Breast epithelium (tissue), 4 donors: ENCODE measurements at regions not wholly inside any gene's neighbourhood (a gene's known extent, or its start where the extent isn't known, plus 50 kb on each side); places are given as distances from the start of the nearest gene placed in this dataset.
"Not testable (repeated sequence)": the region's sequence is repeated elsewhere in the genome, so short reads cannot be mapped to it uniquely, and the experiment has no call there.

Source experiments
- DNase-seq, 2 donors: peaks; one replicate each; pipeline ENCODE4 v3.0.0-alpha.2; 2019; ENCODE audit warnings: low spot score in 2 of 2
- H3K27ac ChIP-seq, 2 donors: fragments of 200-600 bp; sonication (generic) in 1 of 2; one replicate each; pipeline ENCODE4 v1.5.1; 2016 to 2019; ENCODE audit warnings: mild to moderate bottlenecking in 1 of 2
- H3K27me3 ChIP-seq, 2 donors: fragments of 200-600 bp; sonication (generic) in 1 of 2; one replicate each; pipeline versions ENCODE4 v1.5.1 to v1.6.0; 2017 to 2019; ENCODE audit warnings: control low read depth in 1 of 2, mild to moderate bottlenecking in 1 of 2
- H3K36me3 ChIP-seq: fragments of 200-600 bp; one replicate; pipeline ENCODE4 v1.5.1; 2019
- H3K4me1 ChIP-seq, 2 donors: fragments of 200-600 bp; sonication (generic); one replicate each; pipeline ENCODE4 v1.5.1; 2016 to 2019; ENCODE audit warnings: control low read depth in 1 of 2
- H3K4me3 ChIP-seq, 3 donors: fragments of 200-600 bp; sonication (generic); 1 replicate in 2 of 3; 2 replicates in 1 of 3; pipeline ENCODE4 v1.5.1; 2016 to 2019; ENCODE audit warnings: mild to moderate bottlenecking in 3 of 3, moderate library complexity in 2 of 3
- H3K9me3 ChIP-seq, 2 donors: fragments of 200-600 bp; sonication (generic) in 1 of 2; one replicate each; pipeline ENCODE4 v1.5.1; 2016 to 2019; ENCODE audit warnings: control low read depth in 1 of 2
- CTCF ChIP-seq, 3 donors: fragments of 450-650 bp; IDR thresholded peaks; one replicate each; pipeline ENCODE4 v1.5.1; 2016 to 2017; ENCODE audit warnings: antibody characterized with exemption in 3 of 3, mild to moderate bottlenecking in 3 of 3, moderate library complexity in 3 of 3
- POLR2A ChIP-seq: fragments of 450-650 bp; IDR thresholded peaks from one replicate; pipeline ENCODE4 v1.6.1; 2016; ENCODE audit warnings: antibody characterized with exemption, mild to moderate bottlenecking, moderate library complexity
- POLR2AphosphoS5 ChIP-seq, 3 donors: sonication (generic); formaldehyde crosslinking; IDR thresholded peaks; one replicate each; pipeline ENCODE4 v1.6.1; 2017; ENCODE audit warnings: antibody characterized with exemption in 3 of 3
- intact Hi-C: fragments of 100-400 bp; cut with DNase I; formaldehyde crosslinking; loops from one replicate; pipeline ENCODE4 v1.15.1; 2023; ENCODE audit warnings: low total_unique reads

DNA sequence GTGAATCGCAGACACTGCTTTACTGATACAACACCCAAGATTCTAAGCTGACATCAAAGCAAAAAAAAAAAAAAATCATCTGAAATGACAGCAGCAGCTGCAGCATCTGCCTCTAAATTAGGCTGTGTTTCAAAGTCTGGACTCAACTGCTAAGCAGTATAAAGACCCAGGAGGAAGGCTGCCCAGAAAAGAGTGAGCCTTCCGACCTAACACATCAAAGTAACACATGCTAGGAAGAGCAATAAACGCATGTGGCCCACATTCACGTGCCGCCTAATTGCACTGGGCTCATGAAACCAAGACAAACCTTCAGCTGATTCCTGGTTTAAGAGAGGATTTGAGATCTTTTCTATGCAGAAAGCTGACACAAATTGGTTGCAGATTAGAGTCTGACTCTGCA, 317.1 kb downstream of the ZIC4 start:
- no peaks in the 10 kb centered on the region for H3K4me1 ChIP-seq
- H3K36me3 ChIP-seq = no peaks in the 10 kb centered on the region
- intact Hi-C loops = no loop called here
- no peaks in the 10 kb centered on the region for H3K27me3 ChIP-seq
- no peak for TF ChIP-seq CTCF (IDR thresholded peaks at IDR 0.05)
- no peak for TF ChIP-seq POLR2AphosphoS5 (IDR thresholded peaks at IDR 0.05)
- TF ChIP-seq POLR2A = no peak
- no peak overlapping the region for H3K4me3 ChIP-seq
- no peaks in the 10 kb centered on the region for H3K9me3 ChIP-seq
- DNase-seq = no peak
- no peak overlapping the region for H3K27ac ChIP-seq

DNA sequence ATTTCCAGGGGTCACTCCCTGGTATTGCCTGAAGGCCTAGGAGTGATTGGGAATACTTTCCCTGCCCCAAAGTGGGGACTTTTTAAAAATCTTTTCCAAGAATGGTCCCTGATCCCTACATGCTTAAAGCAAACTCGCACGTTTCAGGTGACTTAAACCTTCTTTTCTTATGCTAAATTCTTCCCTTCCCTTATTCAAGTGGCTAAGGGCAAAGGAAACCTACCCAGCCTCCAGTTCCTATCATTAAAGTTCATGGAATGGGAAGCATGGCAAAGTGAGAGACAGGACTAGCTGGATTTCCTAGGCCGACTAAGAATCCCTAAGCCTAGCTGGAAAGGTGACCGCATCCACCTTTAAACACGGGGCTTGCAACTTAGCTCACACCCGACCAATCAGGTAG, 346.8 kb downstream of the ZIC4 start:
- peaks cover 3 to 11% of the 10 kb centered on the region in 2 donors for H3K9me3 ChIP-seq
- H3K4me3 ChIP-seq, H3K36me3 ChIP-seq, DNase-seq, intact Hi-C loops, H3K27ac ChIP-seq, H3K4me1 ChIP-seq, H3K27me3 ChIP-seq: not testable (repeated sequence)

DNA sequence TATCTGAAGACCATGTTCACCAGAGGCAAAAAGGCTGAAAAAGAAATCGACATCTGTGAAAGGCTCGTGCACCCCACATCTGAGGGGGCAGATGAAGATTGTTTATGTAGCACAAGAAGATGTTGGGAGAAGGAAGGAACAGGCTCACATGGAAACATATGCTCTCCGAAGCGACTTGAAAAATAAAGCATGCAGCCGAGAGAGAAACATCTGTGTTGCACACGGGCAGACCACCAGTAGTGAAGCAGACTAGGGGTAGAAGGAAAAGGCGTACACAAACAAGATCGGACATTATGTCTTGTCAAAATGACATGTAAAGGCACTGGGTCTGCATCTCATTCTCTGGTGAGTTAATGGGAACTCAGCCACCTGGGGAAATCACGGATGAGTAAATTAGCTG, 356.5 kb downstream of the ZIC4 start:
- no peak overlapping the region for H3K4me3 ChIP-seq
- no peaks in the 10 kb centered on the region for H3K36me3 ChIP-seq
- intact Hi-C loops = no loop called here
- H3K27ac ChIP-seq = no peak overlapping the region
- no peaks in the 10 kb centered on the region for H3K27me3 ChIP-seq
- DNase-seq = no peak
- H3K4me1 ChIP-seq = no peaks in the 10 kb centered on the region
- H3K9me3 ChIP-seq = peaks cover 0 to 12% of the 10 kb centered on the region in 2 donors
- TF ChIP-seq POLR2AphosphoS5 (IDR thresholded peaks at IDR 0.05) (no peak), CTCF (IDR thresholded peaks at IDR 0.05) (no peak), POLR2A (no peak)

DNA sequence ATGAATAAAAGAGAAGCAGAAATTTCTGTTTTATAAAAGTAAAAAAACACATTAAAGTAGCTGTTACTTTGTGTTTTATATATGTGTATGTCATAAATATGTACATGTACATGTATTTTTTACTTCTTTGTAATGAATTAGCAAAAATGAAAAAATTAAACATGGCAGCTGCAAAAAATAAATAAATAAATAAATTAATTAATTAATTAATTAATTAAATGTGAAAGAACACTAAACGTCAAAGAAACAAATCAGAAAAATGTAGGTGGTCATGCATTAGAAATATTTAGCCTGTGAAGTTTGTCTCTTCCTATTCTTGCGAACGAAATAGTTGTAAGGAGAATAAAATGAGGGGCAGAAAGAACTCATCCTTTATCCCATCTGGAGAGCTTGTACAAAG, 357.0 kb downstream of the ZIC4 start:
- H3K27me3 ChIP-seq = no peaks in the 10 kb centered on the region
- TF ChIP-seq POLR2AphosphoS5 (IDR thresholded peaks at IDR 0.05) = no peak
- no peak for TF ChIP-seq CTCF (IDR thresholded peaks at IDR 0.05)
- no peak for TF ChIP-seq POLR2A
- H3K4me1 ChIP-seq = no peaks in the 10 kb centered on the region
- H3K27ac ChIP-seq = no peak overlapping the region
- peaks cover 0 to 7% of the 10 kb centered on the region in 2 donors for H3K9me3 ChIP-seq
- H3K36me3 ChIP-seq = no peaks in the 10 kb centered on the region
- H3K4me3 ChIP-seq = no peak overlapping the region
- no peak for DNase-seq
- intact Hi-C loops = no loop called here

GRCh38 chr3:147046916-147047315, 359.4 kb downstream of the ZIC4 start:
- TF ChIP-seq POLR2AphosphoS5 (IDR thresholded peaks at IDR 0.05) (no peak), POLR2A (no peak), CTCF (IDR thresholded peaks at IDR 0.05) (no peak)
- intact Hi-C loops = no loop called here
- H3K9me3 ChIP-seq = no peaks in the 10 kb centered on the region

GRCh38 chr3:147038481-147038880, 367.9 kb downstream of the ZIC4 start:
- no peaks in the 10 kb centered on the region for H3K27me3 ChIP-seq
- intact Hi-C loops = no loop called here
- no peak for DNase-seq
- no peaks in the 10 kb centered on the region for H3K4me1 ChIP-seq
- TF ChIP-seq CTCF (IDR thresholded peaks at IDR 0.05) = no peak
- no peak for TF ChIP-seq POLR2AphosphoS5 (IDR thresholded peaks at IDR 0.05)
- TF ChIP-seq POLR2A = no peak
- peaks cover 0 to 5% of the 10 kb centered on the region in 2 donors for H3K9me3 ChIP-seq
- no peak overlapping the region for H3K4me3 ChIP-seq
- H3K36me3 ChIP-seq = no peaks in the 10 kb centered on the region
- H3K27ac ChIP-seq = no peak overlapping the region

More at GRCh38 chr3:147046916-147047315, 359.4 kb downstream of the ZIC4 start:
- H3K27ac ChIP-seq = no peak overlapping the region
- no peaks in the 10 kb centered on the region for H3K36me3 ChIP-seq
- no peak overlapping the region for H3K4me3 ChIP-seq
- no peak for DNase-seq
- no peaks in the 10 kb centered on the region for H3K27me3 ChIP-seq
- no peaks in the 10 kb centered on the region for H3K4me1 ChIP-seq
